HEK293 (cell line): ENCODE measurements at regions not wholly inside any gene's neighbourhood (a gene's known extent, or its start where the extent isn't known, plus 50 kb on each side); places are given as distances from the start of the nearest gene placed in this dataset.
"Not testable (repeated sequence)": the region's sequence is repeated elsewhere in the genome, so short reads cannot be mapped to it uniquely, and the experiment has no call there.

ENCODE experiments used
- ZFP69B ChIP-seq: fragments of 450-650 bp; formaldehyde crosslinking; IDR thresholded peaks from 2 replicates; pipeline ENCODE4 v1.5.1; 2016; ENCODE audit warnings: missing biosample characterization, missing genetic modification characterization
- ZNF138 ChIP-seq: fragments of 450-650 bp; formaldehyde crosslinking; IDR thresholded peaks from 2 replicates; pipeline ENCODE4 v1.5.1; 2016; ENCODE audit warnings: missing biosample characterization, missing genetic modification characterization, borderline replicate concordance
- ZNF140 ChIP-seq: fragments of 450-650 bp; formaldehyde crosslinking; IDR thresholded peaks from 2 replicates; pipeline ENCODE4 v1.5.1; 2016; ENCODE audit warnings: missing biosample characterization, missing genetic modification characterization
- ZNF426 ChIP-seq: fragments of 450-650 bp; formaldehyde crosslinking; IDR thresholded peaks from 2 replicates; pipeline ENCODE4 v1.5.1; 2017; ENCODE audit warnings: missing biosample characterization, missing genetic modification characterization, mild to moderate bottlenecking, inconsistent platforms, moderate library complexity
- ZNF433 ChIP-seq: fragments of 450-650 bp; formaldehyde crosslinking; IDR thresholded peaks from 2 replicates; pipeline ENCODE4 v1.5.1; 2016; ENCODE audit warnings: missing biosample characterization, missing genetic modification characterization, low read depth
- ZNF792 ChIP-seq: fragments of 450-650 bp; formaldehyde crosslinking; IDR thresholded peaks from 2 replicates; pipeline ENCODE4 v1.5.1; 2016; ENCODE audit warnings: missing biosample characterization, missing genetic modification characterization
- TF ChIP-seq, protein P1 (sequence below): fragments of 450-650 bp; formaldehyde crosslinking; IDR thresholded peaks from 2 replicates; pipeline ENCODE4 v1.5.1; 2016; ENCODE audit warnings: missing biosample characterization, missing genetic modification characterization

DNA sequence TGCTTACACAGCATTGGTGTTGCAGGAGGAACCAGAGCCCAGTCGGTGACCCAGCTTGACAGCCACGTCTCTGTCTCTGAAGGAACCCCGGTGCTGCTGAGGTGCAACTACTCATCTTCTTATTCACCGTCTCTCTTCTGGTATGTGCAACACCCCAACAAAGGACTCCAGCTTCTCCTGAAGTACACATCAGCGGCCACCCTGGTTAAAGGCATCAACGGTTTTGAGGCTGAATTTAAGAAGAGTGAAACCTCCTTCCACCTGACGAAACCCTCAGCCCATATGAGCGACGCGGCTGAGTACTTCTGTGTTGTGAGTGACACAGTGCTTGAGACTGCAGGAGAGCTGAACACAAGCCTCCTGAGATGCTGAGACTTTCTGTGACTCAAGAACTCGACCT is 173.3 kb upstream of the OR4E1 start:
- TF ChIP-seq ZNF140; ZNF138 (tag by site-specific recombination); ZNF433 (tag by site-specific recombination); ZNF792 (tag by site-specific recombination); ZNF426 (tag by site-specific recombination); ZFP69B (tag by site-specific recombination): not testable (repeated sequence)
- TF ChIP-seq, protein P1, sequence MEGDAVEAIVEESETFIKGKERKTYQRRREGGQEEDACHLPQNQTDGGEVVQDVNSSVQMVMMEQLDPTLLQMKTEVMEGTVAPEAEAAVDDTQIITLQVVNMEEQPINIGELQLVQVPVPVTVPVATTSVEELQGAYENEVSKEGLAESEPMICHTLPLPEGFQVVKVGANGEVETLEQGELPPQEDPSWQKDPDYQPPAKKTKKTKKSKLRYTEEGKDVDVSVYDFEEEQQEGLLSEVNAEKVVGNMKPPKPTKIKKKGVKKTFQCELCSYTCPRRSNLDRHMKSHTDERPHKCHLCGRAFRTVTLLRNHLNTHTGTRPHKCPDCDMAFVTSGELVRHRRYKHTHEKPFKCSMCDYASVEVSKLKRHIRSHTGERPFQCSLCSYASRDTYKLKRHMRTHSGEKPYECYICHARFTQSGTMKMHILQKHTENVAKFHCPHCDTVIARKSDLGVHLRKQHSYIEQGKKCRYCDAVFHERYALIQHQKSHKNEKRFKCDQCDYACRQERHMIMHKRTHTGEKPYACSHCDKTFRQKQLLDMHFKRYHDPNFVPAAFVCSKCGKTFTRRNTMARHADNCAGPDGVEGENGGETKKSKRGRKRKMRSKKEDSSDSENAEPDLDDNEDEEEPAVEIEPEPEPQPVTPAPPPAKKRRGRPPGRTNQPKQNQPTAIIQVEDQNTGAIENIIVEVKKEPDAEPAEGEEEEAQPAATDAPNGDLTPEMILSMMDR (tag by site-specific recombination): not testable (repeated sequence)
